ENCODE measurements at regions not wholly inside any gene's neighbourhood (a gene's known extent, or its start where the extent isn't known, plus 50 kb on each side); places are given as distances from the start of the nearest gene placed in this dataset.

- Histone ChIP-seq H3K36me3 (replicated peaks in 1 of 2; ENCODE audit: control insufficient read depth in 1 of 2, insufficient read depth in 2 of 2, low read length in 2 of 2) (no peaks in the 10 kb centered on the region), H3K9ac (ENCODE audit: insufficient read depth, low read depth, low read length) (no peak overlapping the region), H3K27ac (ENCODE audit: extremely low read length, insufficient read depth, low read length) (no peak overlapping the region), H3K4me3 (replicated peaks in 1 of 3; ENCODE audit: insufficient read depth in 1 of 3, low read depth in 2 of 3, low read length in 3 of 3) (no peak overlapping the region), H4K20me1 (ENCODE audit: insufficient read depth, low read length) (no peaks in the 10 kb centered on the region), H3K4me2 (ENCODE audit: low read depth, low read length) (no peak overlapping the region), H3K9me3 (ENCODE audit: low read length) (no peaks in the 10 kb centered on the region), H3K79me2 (ENCODE audit: insufficient read depth, low read length) (no peaks in the 10 kb centered on the region), H2AFZ (ENCODE audit: low read length) (no peak overlapping the region), H3K27me3 (ENCODE audit: control insufficient read depth in 1 of 2, insufficient read depth in 2 of 2, low read length in 2 of 2) (peaks cover 1 to 23% of the 10 kb centered on the region in 2 experiments; a peak in 4 of 5 replicates), H3K4me1 (ENCODE audit: insufficient read depth, low read length) (no peaks in the 10 kb centered on the region; the same call in 1 of the 2 replicates)
- ChIA-PET CTCF (ENCODE audit: low intra/inter-chr PET ratio, low total read pairs) (no interaction called here), POLR2A (no interaction called here)
- DNase-seq (ENCODE audit: low spot score) (no peak), FAIRE-seq (no peak), ATAC-seq (no peak)
- no TSS peak for BruUV-seq (replicated peaks)
- in situ Hi-C loops (cut with HindIII; ENCODE audit: extremely low pct_ligation_motif_present, low pct_unique_long_range_greater_than_20kb), result no loop called here
- intact Hi-C loops (cut with micrococcal nuclease; ENCODE audit: unreplicated experiment), result no loop called here
- no peak for TF ChIP-seq REXO4 (CRISPR knock-in tag; IDR thresholded peaks at IDR 0.05; ENCODE audit: borderline replicate concordance)
- no peak for TF ChIP-seq ZFAT (CRISPR knock-in tag; conservative IDR thresholded peaks at IDR 0.05)
- no peak for TF ChIP-seq TIGD3 (CRISPR knock-in tag; IDR thresholded peaks at IDR 0.05; ENCODE audit: borderline replicate concordance)
- TF ChIP-seq TP53 (CRISPR knock-in tag; conservative IDR thresholded peaks at IDR 0.05), result no peak
- TF ChIP-seq LRRFIP1 (CRISPR knock-in tag; conservative IDR thresholded peaks at IDR 0.05), result no peak
- no peak for TF ChIP-seq ZNF660 (CRISPR knock-in tag; IDR thresholded peaks at IDR 0.05; ENCODE audit: borderline replicate concordance, low read depth)
- TF ChIP-seq NR2F1 (CRISPR knock-in tag; IDR thresholded peaks at IDR 0.05), result no peak
- no peak for TF ChIP-seq MBNL3 (CRISPR knock-in tag; conservative IDR thresholded peaks at IDR 0.05)
- TF ChIP-seq ZNF18 (CRISPR knock-in tag; IDR thresholded peaks at IDR 0.05; ENCODE audit: insufficient replicate concordance), result no peak
- no peak for TF ChIP-seq ZNF292 (CRISPR knock-in tag; IDR thresholded peaks at IDR 0.05; ENCODE audit: borderline replicate concordance, low read depth)
- no peak for TF ChIP-seq ZSCAN25 (CRISPR knock-in tag; IDR thresholded peaks at IDR 0.05)
- TF ChIP-seq NCOA1 (CRISPR knock-in tag; IDR thresholded peaks at IDR 0.05), result no peak
- TF ChIP-seq ZNF530 (CRISPR knock-in tag; IDR thresholded peaks at IDR 0.05; ENCODE audit: low read depth), result no peak
- TF ChIP-seq IRF1 (CRISPR knock-in tag; IDR thresholded peaks at IDR 0.05; ENCODE audit: low read depth), result no peak
- TF ChIP-seq NFATC3 (CRISPR knock-in tag; IDR thresholded peaks at IDR 0.05), result no peak
Measured at GRCh38 chr10:6319119-6319518, 116.4 kb downstream of the PFKFB3 start.
